SK-N-SH (cell line): ENCODE measurements at regions not wholly inside any gene's neighbourhood (a gene's known extent, or its start where the extent isn't known, plus 50 kb on each side); places are given as distances from the start of the nearest gene placed in this dataset.

Experiments used
- CTCF ChIA-PET: fragments of 300-600, 350-600 bp; formaldehyde crosslinking; extraction: SDS; loops from one replicate; lab custom pipeline; 2021; lab: Yijun Ruan, JAX
- POLR2A ChIA-PET: fragments of 350-600 bp; sonication (Branson Sonifier 250); formaldehyde crosslinking; extraction: SDS; loops from one replicate; lab custom pipeline; 2020; ENCODE audit warnings: antibody characterized with exemption, inconsistent platforms; lab: Yijun Ruan, JAX
- DNase-seq: peaks from one replicate; pipeline ENCODE4 v3.0.0; 2012
- H2AFZ ChIP-seq: fragments of 200-600 bp; sonication (generic); 2 replicates; pipeline ENCODE4 v1.8.1; 2016; ENCODE audit warnings: antibody characterized with exemption, mild to moderate bottlenecking, low read depth
- H3F3A ChIP-seq: fragments of 200-600 bp; sonication (generic); replicated peaks from 2 replicates; pipeline ENCODE3; 2016; ENCODE audit warnings: antibody characterized with exemption, mild to moderate bottlenecking; ENCODE audit not compliant: insufficient read depth
- H3K27ac ChIP-seq, 2 experiments: fragments of 200-500 bp in 1 of 2; fragments of 200-600 bp in 1 of 2; sonication (Bioruptor generic) in 1 of 2; sonication (generic), shearing (Covaris generic) in 1 of 2; 2 replicates each; pipeline versions ENCODE4 v1.5.1 to v1.6.1; 2014 to 2016; ENCODE audit warnings: low read depth in 2 of 2, inconsistent platforms in 1 of 2, low read length in 1 of 2, mild to moderate bottlenecking in 1 of 2, mixed read lengths in 1 of 2
- H3K27me3 ChIP-seq: fragments of 200-600 bp; sonication (generic), shearing (Covaris generic); 2 replicates; pipeline ENCODE4 v1.6.1; 2016; ENCODE audit warnings: mixed run types; ENCODE audit not compliant: insufficient read depth
- H3K36me3 ChIP-seq, 2 experiments: fragments of 200-500 bp in 1 of 2; fragments of 200-600 bp in 1 of 2; sonication (Bioruptor generic) in 1 of 2; sonication (generic) in 1 of 2; replicated peaks in 1 of 2; 2 replicates each; pipeline versions ENCODE3 to v1.5.1; 2014 to 2016; ENCODE audit warnings: low read length in 1 of 2, mild to moderate bottlenecking in 1 of 2; ENCODE audit not compliant: insufficient read depth in 2 of 2, control insufficient read depth in 1 of 2
- H3K4me1 ChIP-seq, 2 experiments: fragments of 200-500 bp in 1 of 2; fragments of 200-600 bp in 1 of 2; sonication (Bioruptor generic) in 1 of 2; sonication (generic), shearing (Covaris generic) in 1 of 2; 2 replicates each; pipeline versions ENCODE4 v1.5.1 to v1.6.1; 2014 to 2016; ENCODE audit warnings: low read depth in 1 of 2, low read length in 1 of 2, mixed run types in 1 of 2; ENCODE audit not compliant: insufficient read depth in 2 of 2, control insufficient read depth in 1 of 2
- H3K4me2 ChIP-seq: fragments of 200-600 bp; sonication (generic), shearing (Covaris generic); 2 replicates; pipeline ENCODE4 v1.6.1; 2017; ENCODE audit warnings: mixed run types
- H3K4me3 ChIP-seq, 2 experiments: fragments of 200-500 bp in 1 of 2; fragments of 200-600 bp in 1 of 2; sonication (Bioruptor generic) in 1 of 2; sonication (generic), shearing (Covaris generic) in 1 of 2; 2 replicates each; pipeline versions ENCODE4 v1.5.1 to v1.8.1; 2014 to 2016; ENCODE audit warnings: low read depth in 2 of 2, inconsistent platforms in 1 of 2, low read length in 1 of 2, mild to moderate bottlenecking in 1 of 2, mixed read lengths in 1 of 2, moderate library complexity in 1 of 2
- H3K79me2 ChIP-seq: fragments of 200-600 bp; sonication (generic); 2 replicates; pipeline ENCODE4 v1.8.1; 2017; ENCODE audit warnings: mild to moderate bottlenecking; ENCODE audit not compliant: insufficient read depth
- H3K9ac ChIP-seq: fragments of 200-600 bp; sonication (generic); 2 replicates; pipeline ENCODE4 v1.6.1; 2017; ENCODE audit warnings: mixed run types
- H3K9me2 ChIP-seq: fragments of 200-600 bp; sonication (generic); 2 replicates; pipeline ENCODE4 v1.6.1; 2017; ENCODE audit warnings: mixed run types
- H3K9me3 ChIP-seq: fragments of 200-600 bp; sonication (generic); 2 replicates; pipeline ENCODE4 v1.6.1; 2017; ENCODE audit warnings: mixed run types, mild to moderate bottlenecking, moderate library complexity
- H4K20me1 ChIP-seq: fragments of 200-600 bp; sonication (generic); 2 replicates; pipeline ENCODE4 v1.6.1; 2017; ENCODE audit warnings: mild to moderate bottlenecking, mixed run types; ENCODE audit not compliant: insufficient read depth
- ELF1 ChIP-seq: IDR thresholded peaks from 2 replicates; pipeline ENCODE4 v1.4.0; 2012
- EP300 ChIP-seq, 2 experiments: IDR thresholded peaks; 2 replicates each; pipeline versions ENCODE4 v1.4.0 to v1.6.1; 2012; ENCODE audit warnings: borderline replicate concordance in 1 of 2, low read depth in 1 of 2, low read length in 1 of 2
- EZH2phosphoT487 ChIP-seq: fragments of 200-600 bp; sonication (generic); IDR thresholded peaks from 2 replicates; pipeline ENCODE4 v1.6.1; 2017; ENCODE audit warnings: low read depth, mixed run types, mild to moderate bottlenecking, antibody characterized with exemption, moderate library complexity, borderline replicate concordance
- FOSL2 ChIP-seq: IDR thresholded peaks from 2 replicates; pipeline ENCODE4 v1.4.0; 2012; ENCODE audit warnings: low read depth, mild to moderate bottlenecking, moderate library complexity, borderline replicate concordance
- FOXM1 ChIP-seq: IDR thresholded peaks from 2 replicates; pipeline ENCODE4 v1.4.0; 2012; ENCODE audit warnings: low read depth, mild to moderate bottlenecking
- GATA2 ChIP-seq: sonication (generic); formaldehyde crosslinking; IDR thresholded peaks from 2 replicates; pipeline ENCODE4 v1.5.0; 2020; ENCODE audit warnings: mild to moderate bottlenecking, missing genetic modification reagents
- MAX ChIP-seq: IDR thresholded peaks from 2 replicates; pipeline ENCODE4 v1.4.0; 2012; ENCODE audit warnings: low read depth
- NFIC ChIP-seq: IDR thresholded peaks from 2 replicates; pipeline ENCODE4 v1.4.0; 2012; ENCODE audit warnings: borderline replicate concordance
- NRF1 ChIP-seq: IDR thresholded peaks from 2 replicates; pipeline ENCODE4 v1.6.1; 2012; ENCODE audit warnings: low read depth, mild to moderate bottlenecking, low read length
- SIN3A ChIP-seq: IDR thresholded peaks from 2 replicates; pipeline ENCODE4 v1.6.1; 2012; ENCODE audit warnings: low read depth, mild to moderate bottlenecking, low read length, moderate library complexity, borderline replicate concordance
- TAF1 ChIP-seq: IDR thresholded peaks from 2 replicates; pipeline ENCODE4 v1.6.1; 2012; ENCODE audit warnings: low read depth, mild to moderate bottlenecking, low read length, moderate library complexity, borderline replicate concordance
- TEAD4 ChIP-seq: IDR thresholded peaks from 2 replicates; pipeline ENCODE4 v1.4.0; 2012; ENCODE audit warnings: mild to moderate bottlenecking, borderline replicate concordance; ENCODE audit not compliant: insufficient read depth
- USF2 ChIP-seq: fragments of 150-350 bp; IDR thresholded peaks from 2 replicates; pipeline ENCODE4 v1.6.1; 2017; ENCODE audit warnings: antibody characterized with exemption, low read length, low read depth, borderline replicate concordance
- WGBS: methylation state at CpG from one replicate; pipeline ENCODE4 v1.1.6; 2017; ENCODE audit warnings: low lambda C conversion rate; 5-methylcytosine and 5-hydroxymethylcytosine counted together

GRCh38 chr14:83847102-83847501 is 1682.8 kb upstream of the FLRT2 start:
- CTCF ChIA-PET: interaction anchor here (1.0 kb wide), 1 partner anchor 24 kb away, joined by 3 read pairs; no protein-coding TSS in a partner anchor
- Histone ChIP-seq H3K9me3 (no peaks in the 10 kb centered on the region), H3K79me2 (no peaks in the 10 kb centered on the region), H3F3A (no peaks in the 10 kb centered on the region), H4K20me1 (no peaks in the 10 kb centered on the region), H3K9me2 (no peaks in the 10 kb centered on the region), H3K27me3 (no peaks in the 10 kb centered on the region), H2AFZ (no peak overlapping the region), H3K4me1 (no peaks in the 10 kb centered on the region; a peak in 2 of 4 replicates), H3K4me2 (no peak overlapping the region), H3K27ac (peak overlapping the region in 1 of 2 experiments; percentile 28; a peak in 1 of 4 replicates), H3K36me3 (no peaks in the 10 kb centered on the region), H3K4me3 (no peak overlapping the region), H3K9ac (no peak overlapping the region)
- POLR2A ChIA-PET: no interaction called here
- WGBS: 3% methylated on average over 1 of the region's 1 CpG
- DNase-seq: peak; percentile 6
- TF ChIP-seq USF2 (no peak), GATA2 (CRISPR knock-in tag) (peak; percentile 16; the same call in 1 of the 2 replicates), TEAD4 (no peak), MAX (no peak), EP300 (IDR thresholded peaks at IDR 0.05; ENCODE audit: borderline replicate concordance in 1 of 2, low read depth in 1 of 2, low read length in 1 of 2) (0 out of 4 replicates have a peak, but pooled peaks of 1 of the 2 experiments have one; percentile 51), NFIC (no peak), FOXM1 (no peak)

DNA sequence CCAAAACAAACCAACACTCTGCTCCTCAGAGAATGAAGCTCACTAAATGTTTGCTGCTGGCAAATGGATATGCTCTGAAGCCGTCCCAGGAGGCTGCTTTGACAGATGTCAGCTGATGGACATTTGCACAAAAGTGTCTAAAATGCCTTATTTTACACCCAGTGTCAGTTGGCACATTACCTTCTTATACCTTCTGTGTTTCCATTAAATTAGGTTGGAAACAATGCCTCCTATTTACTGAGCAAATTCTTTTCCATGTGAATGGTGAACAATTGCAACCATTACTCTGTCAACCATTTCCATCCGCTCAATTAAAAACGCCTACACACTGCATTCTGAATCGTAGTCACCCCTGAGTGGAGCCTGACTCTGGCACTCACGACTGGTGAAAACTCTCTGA is 1679.9 kb upstream of the FLRT2 start:
- no peaks in the 10 kb centered on the region for H3K9me3 ChIP-seq
- CTCF ChIA-PET: no interaction called here
- no peaks in the 10 kb centered on the region for H3F3A ChIP-seq
- no peak for DNase-seq
- no peaks in the 10 kb centered on the region for H3K36me3 ChIP-seq
- H3K4me2 ChIP-seq: no peak overlapping the region
- no peak overlapping the region for H3K4me3 ChIP-seq
- TF ChIP-seq NRF1: no peak
- TF ChIP-seq SIN3A: no peak
- H3K27me3 ChIP-seq: no peaks in the 10 kb centered on the region
- no peak overlapping the region for H2AFZ ChIP-seq
- no peak overlapping the region for H3K27ac ChIP-seq
- H3K4me1 ChIP-seq: no peaks in the 10 kb centered on the region; a peak in 1 of 4 replicates
- no peaks in the 10 kb centered on the region for H4K20me1 ChIP-seq
- POLR2A ChIA-PET: no interaction called here
- H3K9me2 ChIP-seq: no peaks in the 10 kb centered on the region
- no peaks in the 10 kb centered on the region for H3K79me2 ChIP-seq
- 32% methylated on average over 5 of the region's 5 CpGs for WGBS
- no peak overlapping the region for H3K9ac ChIP-seq

DNA sequence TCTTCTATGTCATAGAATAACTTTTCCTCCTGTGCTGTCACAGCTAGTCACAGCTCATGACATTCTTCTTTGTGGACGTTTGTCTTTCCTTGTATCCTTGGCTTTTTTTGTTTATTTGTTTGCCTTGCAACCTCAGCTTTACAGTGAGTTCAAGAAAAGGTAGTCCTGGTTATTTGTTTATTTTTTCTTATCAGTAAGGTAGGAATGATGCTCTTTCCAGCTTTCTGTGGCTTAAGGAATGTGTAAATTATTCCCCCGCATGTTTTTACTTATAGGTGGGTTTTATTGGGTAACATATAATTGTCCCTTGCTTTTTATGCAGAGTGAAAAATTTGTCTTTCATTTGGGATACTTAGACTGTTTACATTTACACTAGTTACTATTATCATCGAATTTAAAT is 1673.6 kb upstream of the FLRT2 start:
- TF ChIP-seq EZH2phosphoT487: no peak
- TF ChIP-seq NFIC: no peak
- no peak for TF ChIP-seq EP300 (IDR thresholded peaks at IDR 0.05; ENCODE audit: borderline replicate concordance in 1 of 2, low read depth in 1 of 2, low read length in 1 of 2)
- no peak for TF ChIP-seq FOSL2
- no peak for TF ChIP-seq ELF1
- no peak for TF ChIP-seq TAF1
- no peak for TF ChIP-seq SIN3A
- TF ChIP-seq, all 33 proteins: peak for 0
- Histone ChIP-seq H3K4me2 (no peak overlapping the region), H2AFZ (no peak overlapping the region), H4K20me1 (no peaks in the 10 kb centered on the region), H3K9ac (no peak overlapping the region), H3K79me2 (no peaks in the 10 kb centered on the region), H3K9me3 (no peaks in the 10 kb centered on the region), H3K4me3 (no peak overlapping the region), H3K36me3 (no peaks in the 10 kb centered on the region), H3K9me2 (no peaks in the 10 kb centered on the region), H3K4me1 (no peaks in the 10 kb centered on the region), H3K27me3 (no peaks in the 10 kb centered on the region), H3K27ac (no peak overlapping the region), H3F3A (no peaks in the 10 kb centered on the region)
- WGBS: 19% methylated on average over 3 of the region's 3 CpGs
- CTCF ChIA-PET: no interaction called here
- POLR2A ChIA-PET: no interaction called here
- no peak for DNase-seq
